CD4-positive, alpha-beta T cell treated with Interferon alpha-2 for 1 hour (primary cell): ENCODE measurements at regions not wholly inside any gene's neighbourhood (a gene's known extent, or its start where the extent isn't known, plus 50 kb on each side); places are given as distances from the start of the nearest gene placed in this dataset.

ENCODE experiments used
- DNase-seq, 2 donors: peaks; one replicate each; pipeline ENCODE4 v3.0.0-alpha.2; 2020 to 2022

GRCh38 chr14:32027255-32027939, 49.7 kb upstream of the ARHGAP5 start:
- DNase-seq: no peak
